HG02885 (cell line): ENCODE measurements at regions not wholly inside any gene's neighbourhood (a gene's known extent, or its start where the extent isn't known, plus 50 kb on each side); places are given as distances from the start of the nearest gene placed in this dataset.
"Not testable (repeated sequence)": the region's sequence is repeated elsewhere in the genome, so short reads cannot be mapped to it uniquely, and the experiment has no call there.

Experiments
- ATAC-seq: cut with Tn5 transposase; IDR thresholded peaks from one replicate; pipeline ENCODE4 v1.9.1; 2021; ENCODE audit warnings: mild to moderate bottlenecking; ENCODE audit not compliant: unreplicated experiment, poor library complexity

DNA sequence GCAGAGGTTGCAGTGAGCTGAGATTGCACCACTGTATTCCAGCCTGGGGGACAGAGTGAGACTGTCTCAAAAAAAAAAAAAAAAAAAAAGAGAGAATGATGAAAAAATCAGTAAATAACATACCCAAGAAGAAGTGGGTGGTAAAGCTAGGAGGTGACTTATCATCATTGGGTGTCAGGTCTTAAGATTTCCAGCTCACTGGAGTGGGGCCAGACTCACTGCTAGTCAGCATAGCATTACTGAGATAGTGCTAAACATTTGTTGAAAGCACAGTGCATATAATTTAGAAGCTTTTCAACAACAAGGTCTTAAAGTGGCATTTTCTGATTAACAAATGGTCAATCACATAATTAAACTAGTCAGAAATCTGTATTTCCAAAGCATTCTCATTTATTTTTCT lies 221.8 kb upstream of the GYPA start:
- ATAC-seq: no peak

DNA sequence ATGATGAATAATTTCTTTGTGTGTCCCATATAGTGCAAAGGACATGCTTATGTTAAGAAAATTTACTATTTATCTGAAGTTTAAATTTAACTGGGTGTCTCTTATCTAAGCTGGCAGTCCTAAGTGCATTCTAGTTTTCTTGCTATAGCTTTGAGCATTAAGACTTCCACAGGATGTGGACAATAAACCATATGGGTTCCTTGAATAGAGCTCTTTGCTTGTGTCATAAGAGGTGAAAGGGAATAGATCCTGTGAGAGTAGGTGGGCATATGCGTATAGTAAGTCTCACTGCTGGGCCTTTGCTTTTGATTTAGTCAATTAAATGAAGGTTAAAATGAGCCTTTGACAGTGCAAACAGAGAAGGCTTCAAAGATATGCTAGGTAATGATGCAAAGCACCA lies 223.4 kb upstream of the GYPA start:
- ATAC-seq: no peak

DNA sequence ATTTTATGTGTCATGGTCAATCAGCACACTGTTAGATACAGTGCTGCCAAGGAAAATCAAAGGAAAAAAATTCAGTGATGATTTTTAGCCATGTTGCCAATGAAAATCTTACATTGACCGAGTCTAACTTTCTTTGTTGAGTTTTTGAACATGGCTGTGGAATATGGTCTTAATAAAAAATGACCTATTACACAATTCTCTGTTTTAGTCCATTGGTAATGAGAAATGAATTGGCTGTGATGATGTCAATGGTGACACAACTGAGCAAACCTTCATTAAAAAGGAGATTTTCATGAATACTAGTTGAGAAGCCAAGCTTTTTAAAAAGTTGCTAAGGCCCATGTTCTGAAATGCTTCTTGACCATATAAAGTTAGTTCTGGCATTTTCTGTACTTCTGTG lies 225.9 kb upstream of the GYPA start:
- no peak for ATAC-seq

DNA sequence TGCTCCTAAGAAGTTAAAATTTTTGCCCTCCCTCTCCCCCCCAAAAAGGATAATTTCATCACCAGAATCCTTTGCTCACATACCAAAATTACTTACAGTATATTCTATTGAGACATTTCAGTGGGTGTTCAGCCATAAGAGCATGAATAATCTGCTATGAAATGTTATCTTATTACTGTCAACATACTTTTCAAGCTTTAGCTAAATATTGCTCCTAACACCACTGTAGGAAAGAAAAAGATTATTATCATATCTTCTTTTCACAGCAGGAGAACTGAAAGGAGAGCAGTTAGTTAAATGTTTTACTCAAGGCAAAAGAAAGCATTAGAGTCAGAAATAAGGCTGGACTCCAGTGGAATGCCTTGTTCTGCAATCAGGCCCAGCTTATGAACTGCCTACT lies 231.0 kb upstream of the GYPA start:
- no peak for ATAC-seq

DNA sequence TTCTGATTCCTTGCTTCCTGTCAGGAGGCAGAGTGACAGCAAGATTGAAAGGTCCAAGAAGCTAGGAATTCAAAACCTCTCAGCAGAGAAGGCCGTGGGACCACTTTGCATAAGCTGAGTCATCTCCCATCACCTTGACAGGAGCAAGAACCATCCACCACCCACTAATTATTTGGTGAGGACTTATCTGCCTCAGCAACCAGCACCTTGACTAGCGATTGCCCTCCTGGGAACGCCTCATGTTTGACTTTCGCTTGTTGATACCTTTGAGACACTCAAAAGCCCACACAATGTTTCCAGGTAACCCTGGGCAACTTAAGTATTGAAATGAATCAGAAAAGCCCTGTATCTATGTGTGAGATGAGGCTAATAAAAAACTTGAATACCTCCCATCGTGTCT lies 233.5 kb upstream of the GYPA start:
- ATAC-seq: peak; percentile 91

DNA sequence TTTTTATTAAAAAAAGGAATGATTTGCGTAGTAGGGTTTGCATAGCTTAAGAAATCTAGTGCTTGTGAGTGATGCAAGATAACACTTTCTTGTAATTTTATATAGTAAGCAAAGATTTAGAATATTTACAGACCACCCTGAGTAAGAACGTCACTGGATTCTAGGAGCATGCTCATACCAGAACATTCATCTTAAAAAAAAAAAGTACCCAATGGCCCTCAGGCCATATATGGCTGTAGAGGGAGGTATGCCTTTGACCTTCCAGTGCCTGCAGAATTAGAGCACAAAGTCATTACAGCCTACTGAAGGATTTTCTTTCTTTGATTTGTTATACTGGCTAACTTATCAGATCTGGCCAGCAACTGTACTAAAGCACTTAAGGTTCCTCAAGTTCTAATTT lies 236.3 kb upstream of the GYPA start:
- no peak for ATAC-seq

DNA sequence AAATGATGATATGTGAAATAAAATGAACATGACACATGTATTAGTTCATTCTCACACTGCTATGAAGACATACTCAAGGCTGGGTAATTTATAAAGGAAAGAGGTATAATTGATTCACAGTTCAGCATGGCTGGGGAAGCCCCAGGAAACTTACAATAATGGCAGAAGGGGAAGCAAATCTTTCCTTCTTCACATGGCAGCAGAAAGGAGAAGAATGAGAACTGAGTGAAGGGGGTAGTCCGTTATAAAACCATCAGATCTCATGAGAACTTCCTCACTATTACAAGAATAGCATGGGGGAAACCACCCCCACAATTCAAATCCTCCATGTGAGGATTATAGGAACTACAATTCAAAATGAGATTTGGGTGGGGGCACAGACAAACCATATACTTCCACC lies 243.9 kb upstream of the GYPA start:
- ATAC-seq: no peak

DNA sequence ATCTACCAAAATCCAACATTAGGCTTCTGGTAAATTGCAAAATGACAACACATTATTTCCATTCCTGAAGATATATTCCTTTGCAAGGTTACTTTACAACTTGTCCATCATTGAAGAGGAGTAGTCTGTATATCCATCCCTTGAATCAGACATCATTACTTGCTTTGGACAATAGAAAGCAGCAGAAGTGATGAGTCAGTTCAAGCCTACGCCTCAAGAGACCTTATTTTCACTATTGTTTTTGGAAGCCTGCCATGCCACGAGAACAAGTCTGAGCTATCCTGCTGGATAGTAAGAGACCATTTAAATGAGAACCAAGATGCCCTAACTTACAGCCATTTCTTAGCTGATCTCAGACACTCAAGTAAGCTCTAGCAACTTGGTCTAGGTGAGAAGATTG lies 246.0 kb upstream of the HHIP start:
- ATAC-seq: peak; percentile 88

DNA sequence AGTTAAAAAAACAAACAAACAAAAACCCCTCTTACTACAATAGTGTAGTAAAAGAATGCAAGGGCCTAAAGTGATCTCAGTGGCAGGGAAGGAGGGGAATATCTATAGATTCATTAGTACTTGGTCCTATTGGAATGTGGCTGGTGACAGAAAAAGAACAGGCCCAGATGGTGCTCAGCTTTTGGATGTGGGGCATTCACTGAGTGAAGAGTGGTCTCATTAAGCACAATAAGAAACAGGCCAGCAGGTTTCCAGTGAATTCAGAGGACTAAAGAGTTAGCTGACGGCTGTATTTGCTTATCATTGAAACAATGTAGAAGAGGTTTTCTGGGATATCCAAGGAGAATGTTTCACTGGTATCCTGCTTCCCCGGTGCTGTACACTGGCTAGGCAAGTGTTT lies 243.8 kb upstream of the HHIP start:
- no peak for ATAC-seq

DNA sequence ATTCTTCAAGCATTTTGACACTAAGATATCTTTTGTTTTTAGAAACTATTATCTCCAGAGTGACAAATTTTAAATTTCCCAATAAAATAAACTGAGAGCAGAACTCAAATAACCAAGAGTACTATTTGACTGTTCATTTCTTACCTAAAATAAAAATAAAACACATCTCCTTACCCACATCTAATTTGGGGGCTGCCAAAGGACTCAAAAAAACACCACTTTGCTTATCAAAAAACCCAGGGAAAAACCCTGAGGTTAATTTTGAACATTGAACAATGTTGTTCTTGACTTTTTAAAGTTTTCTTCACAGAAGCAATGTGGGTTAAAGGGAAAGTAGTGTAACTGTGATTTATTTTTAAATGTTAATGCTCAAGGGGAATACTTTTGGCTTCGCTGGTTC lies 243.0 kb upstream of the HHIP start:
- ATAC-seq: no peak

DNA sequence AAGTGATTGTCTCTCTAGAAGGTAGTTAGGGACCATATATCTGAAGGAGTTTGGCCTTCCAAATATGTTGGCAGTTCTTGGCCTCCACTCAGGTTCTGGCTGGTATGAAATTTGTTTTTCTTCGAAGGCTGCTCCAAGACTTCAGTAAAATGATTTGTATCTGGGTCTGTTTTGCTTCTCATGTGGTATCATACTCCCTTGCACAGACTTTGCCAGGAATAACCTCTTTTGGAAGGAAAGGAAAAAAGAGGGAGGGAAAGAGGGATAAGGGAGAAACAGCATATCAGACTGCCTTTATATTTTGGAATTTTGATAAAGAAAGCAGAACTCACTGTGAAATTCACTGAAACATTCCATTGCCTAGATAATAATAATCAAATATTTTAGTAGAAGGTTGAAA lies 242.1 kb upstream of the HHIP start:
- no peak for ATAC-seq

DNA sequence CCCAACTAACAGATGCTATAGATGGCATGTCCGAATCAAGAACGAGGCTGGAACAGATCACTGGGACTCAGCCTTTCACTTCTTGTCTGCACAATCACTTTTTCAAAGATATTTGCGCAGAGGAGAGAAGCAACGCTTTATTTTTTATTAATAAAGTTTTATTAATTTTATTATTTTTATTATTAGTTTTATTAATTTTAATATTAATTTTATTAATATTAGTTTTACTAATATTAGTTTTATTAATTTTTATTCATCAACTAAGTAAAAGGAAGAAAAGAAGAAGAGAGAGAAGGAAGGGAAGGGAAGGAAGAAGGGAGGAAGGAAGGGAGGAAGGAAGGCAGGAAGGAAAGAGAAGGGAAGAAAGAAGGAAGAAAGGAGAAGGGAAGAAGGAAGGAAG lies 236.4 kb upstream of the HHIP start:
- no peak for ATAC-seq

DNA sequence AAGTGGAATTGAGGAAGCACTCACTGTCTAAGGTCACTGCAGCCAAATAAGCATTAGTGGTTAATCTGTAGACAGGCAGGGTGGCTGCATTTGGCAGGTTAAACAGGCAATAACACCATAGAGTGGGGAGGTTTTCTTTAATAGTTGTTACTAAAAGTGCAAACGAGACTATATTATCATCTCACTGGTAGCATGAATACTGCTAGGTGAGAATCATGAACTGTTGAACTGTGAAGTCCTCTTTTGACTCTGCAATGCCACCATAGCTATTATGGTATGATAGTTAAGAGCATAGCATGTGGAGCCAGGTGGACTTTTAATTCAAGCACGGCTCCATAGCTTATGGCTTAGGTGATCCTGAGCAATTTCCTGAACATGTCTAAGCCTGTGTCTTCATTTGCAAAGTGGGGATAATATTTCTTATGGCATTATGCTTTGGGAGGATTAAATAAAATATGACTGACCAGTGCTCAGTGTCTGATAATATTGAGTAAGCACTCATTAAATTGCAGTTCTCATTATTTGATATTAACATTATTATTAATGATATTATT lies 235.6 kb upstream of the HHIP start:
- ATAC-seq: peak; percentile 47

DNA sequence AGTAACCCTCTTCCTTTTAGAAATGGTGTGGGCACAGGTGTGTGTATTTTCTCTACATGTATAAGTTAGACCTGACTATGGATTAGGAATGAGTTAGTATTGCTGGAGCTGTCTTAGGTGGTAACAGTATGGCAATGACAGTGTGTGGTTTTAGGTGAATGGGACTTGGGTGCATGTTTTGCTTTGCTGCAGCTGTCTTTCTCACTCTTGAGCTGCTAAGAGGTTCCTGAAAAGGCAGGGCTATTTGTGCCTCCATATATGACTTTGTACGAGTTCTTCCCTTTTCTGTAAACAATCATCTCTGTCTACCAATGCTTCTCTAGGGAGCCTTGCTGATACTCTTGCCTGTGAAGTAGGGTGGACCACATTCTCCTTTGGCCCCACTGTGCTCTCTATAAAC lies 234.8 kb upstream of the HHIP start:
- peak; percentile 71 for ATAC-seq

DNA sequence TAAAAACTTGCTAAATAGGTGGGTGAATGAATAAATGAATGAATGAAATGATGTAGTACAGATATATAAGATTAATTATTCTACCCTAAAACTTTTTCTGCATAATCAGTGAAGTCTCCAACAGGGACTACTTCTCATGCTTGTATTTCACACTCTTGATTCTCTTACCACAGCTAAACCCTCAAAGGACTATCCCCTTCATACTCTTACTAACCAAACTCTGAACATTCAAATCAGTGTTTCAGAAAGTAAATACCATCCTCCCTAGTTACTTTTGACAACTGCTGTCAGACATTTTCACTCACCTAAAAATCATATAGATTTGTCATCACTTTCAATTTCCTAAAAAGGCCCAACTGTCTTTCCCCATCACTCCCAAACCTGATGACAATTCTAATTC lies 234.3 kb upstream of the HHIP start:
- ATAC-seq: peak; percentile 63

DNA sequence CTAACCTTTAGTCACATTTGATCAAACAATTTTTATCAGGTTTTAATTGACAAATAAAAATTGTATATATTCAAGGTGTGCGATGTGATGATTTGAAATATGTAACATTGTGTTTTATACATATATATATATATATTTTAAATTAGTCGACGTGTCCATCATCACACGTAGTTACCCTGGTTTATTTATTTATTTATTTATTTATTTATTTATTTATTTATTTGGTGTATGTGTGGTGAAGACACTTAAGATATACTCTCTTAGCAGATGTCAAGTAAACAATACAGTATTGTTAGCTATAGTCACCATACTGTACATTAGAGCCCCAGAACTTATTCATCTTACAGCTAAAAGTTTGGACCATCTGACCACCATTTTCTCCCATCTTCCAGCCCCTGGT lies 224.9 kb upstream of the HHIP start:
- no peak for ATAC-seq

DNA sequence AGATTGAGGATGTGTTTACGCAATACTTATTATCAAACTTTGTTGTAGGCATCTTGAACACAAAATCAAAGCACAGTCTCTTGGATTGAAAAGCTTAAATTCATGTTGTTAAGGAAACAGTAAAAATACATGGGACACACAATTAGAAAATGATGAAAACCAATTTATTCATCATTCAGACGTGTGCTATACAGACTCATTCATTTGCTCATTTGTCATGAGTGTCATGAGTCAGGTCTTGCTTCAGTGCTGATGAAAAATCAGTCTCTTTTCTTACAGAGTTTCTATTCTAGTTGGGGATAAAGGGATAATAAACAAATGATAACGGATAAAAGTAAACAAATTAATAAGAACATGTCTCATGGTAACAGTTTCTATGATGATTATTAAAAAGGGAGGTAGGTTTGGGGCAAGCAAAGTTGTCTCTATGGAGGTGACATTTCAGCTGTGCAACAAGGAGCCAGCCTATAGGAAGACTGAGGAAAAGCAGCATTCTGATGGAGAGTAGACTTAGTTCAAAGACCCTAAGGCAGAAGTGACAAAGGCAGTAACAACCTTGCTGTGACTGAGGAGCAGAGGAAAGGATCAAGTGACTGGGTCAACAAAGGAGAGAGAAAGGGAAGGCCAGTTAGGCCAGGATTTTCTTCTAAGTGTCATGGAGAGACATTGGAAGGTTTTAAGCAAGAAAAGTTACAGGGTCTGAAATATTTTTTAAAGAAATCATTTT lies 224.0 kb upstream of the HHIP start:
- ATAC-seq: no peak

DNA sequence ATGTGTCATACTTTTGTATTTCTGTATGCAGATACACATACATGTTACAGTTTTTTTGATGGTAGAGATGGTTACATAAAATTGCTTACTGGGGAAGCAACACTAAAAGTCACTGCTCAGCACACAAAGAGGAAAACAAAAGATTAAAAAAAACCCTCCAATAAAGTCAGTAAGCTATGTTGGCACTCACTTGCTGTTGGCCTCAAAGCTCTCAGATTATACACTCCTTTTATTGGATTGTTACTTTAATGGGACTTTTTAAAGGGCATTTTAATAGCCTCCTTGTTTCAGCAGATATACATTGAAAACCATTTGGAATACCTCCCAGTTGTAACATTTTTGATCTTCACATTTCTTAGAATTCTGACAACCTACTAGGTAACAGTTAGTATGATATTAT lies 222.0 kb upstream of the HHIP start:
- ATAC-seq: no peak

DNA sequence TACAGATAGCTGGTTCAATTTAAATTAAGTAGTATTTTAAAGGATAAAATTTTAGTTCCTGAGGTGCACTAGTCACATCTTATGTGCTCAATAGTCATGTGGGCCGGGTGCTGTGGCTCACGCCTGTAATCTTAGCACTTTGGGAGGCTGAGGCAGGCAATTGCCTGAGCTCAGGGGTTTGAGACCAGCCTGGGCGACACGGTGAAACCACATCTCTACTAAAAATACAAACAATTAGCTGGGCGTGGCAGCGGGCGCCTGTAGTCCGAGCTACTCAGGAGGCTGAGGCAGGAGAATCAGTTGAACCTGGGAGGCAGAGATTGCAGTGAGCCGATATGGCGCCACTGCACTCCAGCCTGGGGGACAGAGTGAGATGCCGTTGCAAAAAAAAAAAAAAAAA lies 219.9 kb upstream of the HHIP start:
- ATAC-seq: not testable (repeated sequence)

DNA sequence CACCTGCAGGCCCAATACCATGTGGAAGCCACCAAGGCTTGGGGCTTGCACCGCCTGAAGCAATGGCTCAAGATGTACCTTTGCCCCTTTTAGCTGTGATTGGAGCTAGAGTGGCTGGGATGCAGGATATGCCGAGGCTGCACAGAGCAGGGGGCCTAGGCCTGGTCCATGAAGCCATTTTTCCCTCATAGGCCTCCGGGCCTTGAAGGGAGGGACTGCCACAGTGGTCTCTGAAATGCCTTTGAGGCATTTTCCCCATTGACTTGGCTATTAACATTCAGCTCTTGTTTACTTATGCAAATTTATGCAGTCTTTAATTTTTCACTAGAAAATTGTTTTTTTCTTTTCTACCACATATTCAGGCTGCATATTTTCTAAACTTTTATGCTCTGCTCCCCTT lies 203.2 kb upstream of the HHIP start:
- ATAC-seq: no peak

DNA sequence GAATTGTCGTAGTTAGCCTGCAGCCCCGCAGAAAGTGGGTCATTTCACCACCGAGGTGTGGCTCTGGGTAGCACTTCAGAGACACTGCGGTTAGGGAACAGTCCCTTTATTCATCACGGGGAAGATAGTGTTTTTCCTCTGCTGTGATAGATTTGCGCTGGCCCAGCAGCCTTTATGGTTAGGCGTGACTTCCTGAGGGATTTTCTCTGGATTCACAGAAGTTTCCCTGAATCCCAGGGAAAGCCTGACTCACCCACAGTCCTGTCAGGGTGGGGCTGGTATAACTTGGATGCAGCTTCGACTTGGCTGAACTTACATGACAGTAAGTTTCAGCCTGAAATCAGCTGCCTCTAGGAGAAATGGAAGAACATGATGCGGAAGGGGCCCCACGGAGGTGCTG lies 196.3 kb upstream of the HHIP start:
- ATAC-seq: no peak

DNA sequence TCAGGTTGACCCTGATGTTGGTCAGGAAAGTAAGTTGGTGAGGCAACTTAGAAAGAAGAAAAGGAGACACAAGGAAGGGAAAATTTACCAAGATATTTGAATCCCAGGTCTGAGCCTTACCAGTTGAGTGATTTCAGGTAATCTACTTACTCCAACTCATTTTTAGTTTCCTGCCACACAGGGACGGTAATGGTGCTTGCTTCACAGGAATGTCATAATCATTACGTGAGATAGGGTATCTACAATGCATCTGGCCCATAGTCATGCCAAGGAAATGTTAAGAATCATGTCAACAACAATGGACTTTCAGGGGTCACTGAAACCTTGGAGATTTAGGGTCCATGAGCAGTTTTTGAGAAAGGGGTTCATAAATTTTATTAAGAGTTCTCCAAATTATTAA lies 195.4 kb upstream of the HHIP start:
- no peak for ATAC-seq
